Naive thymus-derived CD4-positive, alpha-beta T cell (primary cell): ENCODE measurements at regions not wholly inside any gene's neighbourhood (a gene's known extent, or its start where the extent isn't known, plus 50 kb on each side); places are given as distances from the start of the nearest gene placed in this dataset.

Experiments
- ATAC-seq: fragments of 150-1000 bp; cut with Tn5 transposase; 2 replicates; pipeline ENCODE4 v1.10.0; 2021; ENCODE audit warnings: mild to moderate bottlenecking, moderate library complexity
- CTCF ChIA-PET: fragments of 350-600 bp; sonication (Branson Sonifier 250); formaldehyde crosslinking; loops from one replicate; lab custom pipeline; 2021; ENCODE audit warnings: antibody characterized with exemption; lab: Charles Lee
- POLR2A ChIA-PET: fragments of 350-600 bp; sonication (Branson Sonifier 250); formaldehyde crosslinking; loops from one replicate; lab custom pipeline; 2021; ENCODE audit warnings: antibody characterized with exemption, inconsistent platforms; lab: Charles Lee
- DNase-seq, 9 donors: peaks; one replicate each; pipeline versions ENCODE4 v3.0.0 to v3.0.0-alpha.2; 2020 to 2022; ENCODE audit warnings: mixed read lengths in 1 of 9
- H3K27ac ChIP-seq: one replicate; pipeline ENCODE4 v1.7.0; 2013; ENCODE audit warnings: mild to moderate bottlenecking, low read depth, low read length, moderate library complexity
- H3K27me3 ChIP-seq, 2 donors: one replicate each; pipeline ENCODE4 v1.7.0; 2013; ENCODE audit warnings: low read length in 2 of 2, mild to moderate bottlenecking in 2 of 2, moderate library complexity in 2 of 2; ENCODE audit not compliant: control insufficient read depth in 2 of 2, insufficient read depth in 2 of 2
- H3K36me3 ChIP-seq, 3 experiments: 1 replicate in 2 of 3; 2 replicates in 1 of 3; pipeline ENCODE4 v1.7.0; 2013; ENCODE audit warnings: low read length in 3 of 3, mild to moderate bottlenecking in 3 of 3, moderate library complexity in 1 of 3; ENCODE audit not compliant: insufficient read depth in 3 of 3, control insufficient read depth in 2 of 3
- H3K4me1 ChIP-seq, 2 donors: one replicate each; pipeline ENCODE4 v1.7.0; 2013; ENCODE audit warnings: low read length in 2 of 2, mild to moderate bottlenecking in 2 of 2, moderate library complexity in 1 of 2; ENCODE audit not compliant: control insufficient read depth in 2 of 2, insufficient read depth in 2 of 2
- H3K4me3 ChIP-seq: 2 replicates; pipeline ENCODE4 v1.7.0; 2013; ENCODE audit warnings: mild to moderate bottlenecking, low read length
- H3K9me3 ChIP-seq, 3 experiments: 1 replicate in 2 of 3; 2 replicates in 1 of 3; pipeline ENCODE4 v1.7.0; 2013; ENCODE audit warnings: low read length in 3 of 3; ENCODE audit not compliant: control insufficient read depth in 2 of 3
- H3K27ac Mint-ChIP-seq, 9 donors: one replicate each; pipeline ENCODE4 v1.8.0; 2020 to 2022; ENCODE audit warnings: mixed read lengths in 9 of 9, mild to moderate bottlenecking in 8 of 9, moderate library complexity in 5 of 9, inconsistent platforms in 2 of 9
- H3K27me3 Mint-ChIP-seq, 5 donors: one replicate each; pipeline ENCODE4 v1.8.0; 2021 to 2022; ENCODE audit warnings: mixed read lengths in 5 of 5, mild to moderate bottlenecking in 1 of 5
- H3K36me3 Mint-ChIP-seq, 5 donors: one replicate each; pipeline ENCODE4 v1.8.0; 2020 to 2022; ENCODE audit warnings: mixed read lengths in 5 of 5, mild to moderate bottlenecking in 3 of 5, inconsistent platforms in 1 of 5
- H3K4me1 Mint-ChIP-seq, 7 donors: one replicate each; pipeline ENCODE4 v1.8.0; 2020 to 2022; ENCODE audit warnings: mixed read lengths in 7 of 7, mild to moderate bottlenecking in 3 of 7, inconsistent platforms in 1 of 7
- H3K4me3 Mint-ChIP-seq, 10 donors: one replicate each; pipeline ENCODE4 v1.8.0; 2020 to 2022; ENCODE audit warnings: mild to moderate bottlenecking in 10 of 10, mixed read lengths in 10 of 10, moderate library complexity in 6 of 10, inconsistent platforms in 2 of 10
- H3K9me3 Mint-ChIP-seq, 11 donors: one replicate each; pipeline ENCODE4 v1.8.0; 2020 to 2022; ENCODE audit warnings: mixed read lengths in 11 of 11, mild to moderate bottlenecking in 4 of 11, inconsistent platforms in 1 of 11, moderate library complexity in 1 of 11
- intact Hi-C, 2 donors: fragments of 100-400 bp; cut with micrococcal nuclease; formaldehyde crosslinking; loops; one replicate each; pipeline ENCODE4 v1.15.1; 2023

GRCh38 chr12:45570501-45570900, 159.0 kb upstream of the ARID2 start:
- H3K27me3 ChIP-seq, result no peaks in the 10 kb centered on the region
- H3K4me1 ChIP-seq, result no peaks in the 10 kb centered on the region
- H3K27ac Mint-ChIP-seq, result no peak overlapping the region
- CTCF ChIA-PET, result no interaction called here
- no peak overlapping the region for H3K27ac ChIP-seq
- H3K4me1 Mint-ChIP-seq, result peaks cover 0 to 3% (median 0%) of the 10 kb centered on the region in 7 donors
- intact Hi-C loops, result no loop called here
- peaks cover 0 to 25% (median 0%) of the 10 kb centered on the region in 5 donors for H3K27me3 Mint-ChIP-seq
- POLR2A ChIA-PET, result no interaction called here
- H3K4me3 Mint-ChIP-seq, result no peak overlapping the region
- H3K9me3 ChIP-seq, result no peaks in the 10 kb centered on the region
- H3K4me3 ChIP-seq, result no peak overlapping the region
- H3K36me3 ChIP-seq, result no peaks in the 10 kb centered on the region
- ATAC-seq (no peak), DNase-seq (no peak)
- H3K36me3 Mint-ChIP-seq, result no peaks in the 10 kb centered on the region
- H3K9me3 Mint-ChIP-seq, result peaks cover 0 to 1% (median 0%) of the 10 kb centered on the region in 11 donors

GRCh38 chr12:45572114-45572513, 157.4 kb upstream of the ARID2 start:
- H3K4me1 ChIP-seq, result no peaks in the 10 kb centered on the region
- no peak for ATAC-seq
- Mint-ChIP-seq H3K27ac (no peak overlapping the region), H3K9me3 (peaks cover 0 to 1% (median 0%) of the 10 kb centered on the region in 11 donors), H3K36me3 (no peaks in the 10 kb centered on the region), H3K4me3 (no peak overlapping the region), H3K27me3 (peaks cover 0 to 24% (median 0%) of the 10 kb centered on the region in 5 donors), H3K4me1 (peaks cover 0 to 10% (median 6%) of the 10 kb centered on the region in 7 donors)
- ChIA-PET POLR2A (no interaction called here), CTCF (no interaction called here)
- H3K36me3 ChIP-seq, result no peaks in the 10 kb centered on the region
- H3K9me3 ChIP-seq, result no peaks in the 10 kb centered on the region
- intact Hi-C loops, result no loop called here
- H3K4me3 ChIP-seq, result no peak overlapping the region
- DNase-seq, result no peak
- H3K27me3 ChIP-seq, result no peaks in the 10 kb centered on the region
- H3K27ac ChIP-seq, result no peak overlapping the region

- DNase-seq (no peak), ATAC-seq (peak; percentile 72)
- Mint-ChIP-seq H3K4me3 (no peak overlapping the region), H3K36me3 (no peaks in the 10 kb centered on the region), H3K27ac (no peak overlapping the region), H3K9me3 (peaks cover 0 to 1% (median 0%) of the 10 kb centered on the region in 11 donors), H3K27me3 (peaks cover 0 to 16% (median 0%) of the 10 kb centered on the region in 5 donors), H3K4me1 (peaks cover 0 to 8% (median 6%) of the 10 kb centered on the region in 7 donors)
- H3K4me1 ChIP-seq, result no peaks in the 10 kb centered on the region
- POLR2A ChIA-PET, result no interaction called here
- no peak overlapping the region for H3K27ac ChIP-seq
- H3K27me3 ChIP-seq, result no peaks in the 10 kb centered on the region
- no peaks in the 10 kb centered on the region for H3K9me3 ChIP-seq
- intact Hi-C loops, result no loop called here
- CTCF ChIA-PET, result interaction anchor here (0.8 kb wide), 1 partner anchor 31 kb away, joined by 3 read pairs; no protein-coding TSS in a partner anchor
- no peaks in the 10 kb centered on the region for H3K36me3 ChIP-seq
- H3K4me3 ChIP-seq, result no peak overlapping the region
These were observed 154.1 kb upstream of the ARID2 start for GRCh38 chr12:45575417-45575816.

DNA sequence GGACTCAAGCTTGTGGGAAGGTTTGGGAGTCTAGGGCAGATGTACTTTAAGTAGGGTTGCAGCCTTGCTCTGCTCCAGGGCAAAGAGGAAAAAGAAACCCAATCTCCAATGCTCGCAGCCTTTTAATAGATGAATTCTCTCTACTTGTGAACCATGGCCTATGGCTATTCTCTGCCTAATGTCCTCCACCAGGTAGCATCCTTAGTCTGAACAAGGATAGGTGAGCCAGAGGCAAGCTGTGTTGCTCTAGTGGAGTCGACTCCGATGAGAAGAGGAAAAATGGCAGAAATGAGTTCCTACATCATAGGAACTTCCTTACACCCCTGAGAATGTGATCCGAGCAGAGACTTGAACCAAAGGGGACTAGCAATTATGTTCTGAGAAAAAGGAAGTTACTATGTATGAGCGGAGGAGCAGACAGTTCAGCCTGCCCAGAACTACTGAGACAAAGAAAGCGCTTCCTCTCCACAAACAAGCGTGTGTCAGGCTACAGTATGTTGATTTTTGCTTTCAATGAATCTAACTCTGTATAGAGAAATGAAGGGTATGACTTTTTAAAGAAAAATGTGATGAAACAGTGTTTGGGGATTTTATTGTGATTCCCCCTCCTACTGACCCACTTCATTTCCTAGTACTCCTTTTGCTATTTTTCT, 153.6 kb upstream of the ARID2 start:
- H3K9me3 ChIP-seq, result no peaks in the 10 kb centered on the region
- Mint-ChIP-seq H3K27me3 (peaks cover 0 to 13% (median 0%) of the 10 kb centered on the region in 5 donors), H3K4me3 (peak overlapping the region in 1 of 10 donors; percentile 41), H3K4me1 (peaks cover 0 to 8% (median 6%) of the 10 kb centered on the region in 7 donors), H3K36me3 (no peaks in the 10 kb centered on the region), H3K27ac (peak overlapping the region in 1 of 9 donors; percentile 37), H3K9me3 (peaks cover 0 to 1% (median 0%) of the 10 kb centered on the region in 11 donors)
- intact Hi-C loops, result no loop called here
- ATAC-seq (peak; percentile 74), DNase-seq (no peak)
- CTCF ChIA-PET, result interaction anchor here (0.8 kb wide), 1 partner anchor 32 kb away, joined by 3 read pairs; no protein-coding TSS in a partner anchor
- H3K4me1 ChIP-seq, result no peaks in the 10 kb centered on the region
- no peaks in the 10 kb centered on the region for H3K27me3 ChIP-seq
- no peak overlapping the region for H3K4me3 ChIP-seq
- POLR2A ChIA-PET, result no interaction called here
- no peaks in the 10 kb centered on the region for H3K36me3 ChIP-seq
- no peak overlapping the region for H3K27ac ChIP-seq

DNA sequence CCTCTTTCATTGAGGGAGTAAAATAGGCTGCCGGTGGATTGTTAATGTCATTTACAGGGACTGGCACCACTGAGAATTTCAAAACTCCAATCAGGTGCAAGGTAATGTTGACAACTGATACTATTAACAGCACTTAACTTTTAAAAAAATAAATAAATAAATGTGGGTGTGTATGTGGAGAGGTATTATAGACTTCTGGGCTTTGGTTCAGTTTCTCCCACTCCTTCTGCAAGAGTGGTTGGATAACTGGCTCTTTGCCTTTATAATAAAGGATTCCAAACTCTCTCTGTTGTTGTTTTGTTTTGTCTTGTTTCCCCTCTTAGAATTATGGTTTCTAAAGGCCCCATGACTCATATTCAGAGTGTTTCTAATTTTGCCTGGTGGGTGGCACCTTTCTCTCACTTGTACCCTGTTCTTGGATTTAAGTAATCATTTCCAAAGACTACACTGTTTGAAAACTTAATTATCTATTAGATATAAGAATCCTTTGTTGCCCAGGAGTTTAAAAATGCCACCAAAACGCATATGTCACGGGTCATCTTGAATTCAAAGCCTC, 151.6 kb upstream of the ARID2 start:
- no peaks in the 10 kb centered on the region for H3K4me1 ChIP-seq
- no peaks in the 10 kb centered on the region for H3K9me3 ChIP-seq
- H3K36me3 Mint-ChIP-seq, result no peaks in the 10 kb centered on the region
- DNase-seq, result no peak
- POLR2A ChIA-PET, result no interaction called here
- CTCF ChIA-PET, result no interaction called here
- no peaks in the 10 kb centered on the region for H3K36me3 ChIP-seq
- H3K4me3 Mint-ChIP-seq, result no peak overlapping the region
- peaks cover 0 to 8% (median 6%) of the 10 kb centered on the region in 7 donors for H3K4me1 Mint-ChIP-seq
- no peak for ATAC-seq
- H3K27me3 ChIP-seq, result no peaks in the 10 kb centered on the region
- H3K27ac Mint-ChIP-seq, result no peak overlapping the region
- no peak overlapping the region for H3K4me3 ChIP-seq
- intact Hi-C loops, result no loop called here
- H3K9me3 Mint-ChIP-seq, result peaks cover 0 to 7% (median 0%) of the 10 kb centered on the region in 11 donors
- peaks cover 0 to 10% (median 0%) of the 10 kb centered on the region in 5 donors for H3K27me3 Mint-ChIP-seq
- H3K27ac ChIP-seq, result no peak overlapping the region

- H3K36me3 ChIP-seq, result no peaks in the 10 kb centered on the region
- ATAC-seq (no peak), DNase-seq (no peak)
- Mint-ChIP-seq H3K4me1 (peaks cover 0 to 8% (median 6%) of the 10 kb centered on the region in 7 donors), H3K27me3 (peaks cover 0 to 10% (median 5%) of the 10 kb centered on the region in 5 donors), H3K27ac (no peak overlapping the region), H3K9me3 (peaks cover 0 to 7% (median 0%) of the 10 kb centered on the region in 11 donors), H3K4me3 (no peak overlapping the region), H3K36me3 (no peaks in the 10 kb centered on the region)
- CTCF ChIA-PET, result no interaction called here
- no peaks in the 10 kb centered on the region for H3K4me1 ChIP-seq
- H3K27me3 ChIP-seq, result no peaks in the 10 kb centered on the region
- POLR2A ChIA-PET, result no interaction called here
- H3K9me3 ChIP-seq, result no peaks in the 10 kb centered on the region
- H3K27ac ChIP-seq, result no peak overlapping the region
- H3K4me3 ChIP-seq, result no peak overlapping the region
- intact Hi-C loops, result no loop called here
These were observed 149.0 kb upstream of the ARID2 start for GRCh38 chr12:45580356-45580969.
